ENCODE measurements at regions not wholly inside any gene's neighbourhood (a gene's known extent, or its start where the extent isn't known, plus 50 kb on each side); places are given as distances from the start of the nearest gene placed in this dataset.
A peak's percentile ranks its signal among the peaks of the same experiment; 100 is the strongest.

- no peak overlapping the region for H3K9ac ChIP-seq (ENCODE audit: low read length)
- H4K20me1 ChIP-seq (ENCODE audit: insufficient read depth, low read length): no peaks in the 10 kb centered on the region
- no peaks in the 10 kb centered on the region for H3K9me2 ChIP-seq (replicated peaks; ENCODE audit: insufficient read depth, low read length)
- H2AFZ ChIP-seq (ENCODE audit: low read length): no peak overlapping the region
- peak overlapping the region; percentile 59; the same call in 1 of the 2 replicates for H3K4me2 ChIP-seq (ENCODE audit: low read depth, low read length)
- 0 out of 2 replicates have a peak, but pooled peaks cover 5% of the 10 kb centered on the region for H3K4me1 ChIP-seq (ENCODE audit: low read length)
- H3K27me3 ChIP-seq (replicated peaks; ENCODE audit: insufficient read depth, low read length): no peaks in the 10 kb centered on the region
- H3K4me3 ChIP-seq (ENCODE audit: low read length): no peak overlapping the region; the same call in 1 of the 2 replicates
- DNase-seq: peak; percentile 42
- TF ChIP-seq EZH2phosphoT487 (IDR thresholded peaks at IDR 0.05; ENCODE audit: low read length) (no peak), CTCF (IDR thresholded peaks at IDR 0.05; ENCODE audit: low read length) (no peak), EZH2 (optimal IDR thresholded peaks at IDR 0.05; ENCODE audit: low read depth, low read length) (no peak)
- no peaks in the 10 kb centered on the region for H3K36me3 ChIP-seq (replicated peaks; ENCODE audit: insufficient read depth, low read length)
- no peaks in the 10 kb centered on the region for H3K9me3 ChIP-seq (replicated peaks; ENCODE audit: insufficient read depth, low read length)
- H3K79me2 ChIP-seq (ENCODE audit: low read length): no peaks in the 10 kb centered on the region
- H3F3A ChIP-seq (ENCODE audit: insufficient read depth, low read length): no peaks in the 10 kb centered on the region
- peak overlapping the region; percentile 35; the same call in 1 of the 2 replicates for H3K27ac ChIP-seq (ENCODE audit: low read length)
These were observed 2236.5 kb downstream of the PCDH9 start for GRCh38 chr13:64993514-64994164.

GRCh38 chr13:64992314-64992713 lies 2237.8 kb downstream of the PCDH9 start:
- Histone ChIP-seq H3K4me1 (ENCODE audit: low read length) (0 out of 2 replicates have a peak, but pooled peaks cover 5% of the 10 kb centered on the region), H3K9me3 (replicated peaks; ENCODE audit: insufficient read depth, low read length) (no peaks in the 10 kb centered on the region), H3F3A (ENCODE audit: insufficient read depth, low read length) (no peaks in the 10 kb centered on the region), H3K27me3 (replicated peaks; ENCODE audit: insufficient read depth, low read length) (no peaks in the 10 kb centered on the region), H3K27ac (ENCODE audit: low read length) (no peak overlapping the region), H3K4me2 (ENCODE audit: low read depth, low read length) (no peak overlapping the region), H3K36me3 (replicated peaks; ENCODE audit: insufficient read depth, low read length) (no peaks in the 10 kb centered on the region), H3K4me3 (ENCODE audit: low read length) (no peak overlapping the region), H3K9me2 (replicated peaks; ENCODE audit: insufficient read depth, low read length) (no peaks in the 10 kb centered on the region), H3K79me2 (ENCODE audit: low read length) (no peaks in the 10 kb centered on the region), H4K20me1 (ENCODE audit: insufficient read depth, low read length) (no peaks in the 10 kb centered on the region), H3K9ac (ENCODE audit: low read length) (no peak overlapping the region), H2AFZ (ENCODE audit: low read length) (no peak overlapping the region)
- TF ChIP-seq EZH2 (optimal IDR thresholded peaks at IDR 0.05; ENCODE audit: low read depth, low read length) (no peak), EZH2phosphoT487 (IDR thresholded peaks at IDR 0.05; ENCODE audit: low read length) (no peak), CTCF (IDR thresholded peaks at IDR 0.05; ENCODE audit: low read length) (no peak)
- DNase-seq: no peak

GRCh38 chr13:64985075-64985474 lies 2245.1 kb downstream of the PCDH9 start:
- H3K27ac ChIP-seq (ENCODE audit: low read length): no peak overlapping the region
- no peak overlapping the region for H3K4me2 ChIP-seq (ENCODE audit: low read depth, low read length)
- no peak overlapping the region for H3K9ac ChIP-seq (ENCODE audit: low read length)
- H3K9me2 ChIP-seq (replicated peaks; ENCODE audit: insufficient read depth, low read length): no peaks in the 10 kb centered on the region
- H3K4me3 ChIP-seq (ENCODE audit: low read length): no peak overlapping the region
- DNase-seq: no peak
- H2AFZ ChIP-seq (ENCODE audit: low read length): no peak overlapping the region
- H3K79me2 ChIP-seq (ENCODE audit: low read length): no peaks in the 10 kb centered on the region
- H3F3A ChIP-seq (ENCODE audit: insufficient read depth, low read length): no peaks in the 10 kb centered on the region
- TF ChIP-seq EZH2 (optimal IDR thresholded peaks at IDR 0.05; ENCODE audit: low read depth, low read length) (no peak), EZH2phosphoT487 (IDR thresholded peaks at IDR 0.05; ENCODE audit: low read length) (no peak), CTCF (IDR thresholded peaks at IDR 0.05; ENCODE audit: low read length) (no peak)
- no peaks in the 10 kb centered on the region for H3K9me3 ChIP-seq (replicated peaks; ENCODE audit: insufficient read depth, low read length)
- H4K20me1 ChIP-seq (ENCODE audit: insufficient read depth, low read length): no peaks in the 10 kb centered on the region
- no peaks in the 10 kb centered on the region for H3K36me3 ChIP-seq (replicated peaks; ENCODE audit: insufficient read depth, low read length)
- H3K4me1 ChIP-seq (ENCODE audit: low read length): no peaks in the 10 kb centered on the region
- H3K27me3 ChIP-seq (replicated peaks; ENCODE audit: insufficient read depth, low read length): no peaks in the 10 kb centered on the region

Measured in MM.1S (cell line).